ENCODE measurements at regions not wholly inside any gene's neighbourhood (a gene's known extent, or its start where the extent isn't known, plus 50 kb on each side); places are given as distances from the start of the nearest gene placed in this dataset.

DNA sequence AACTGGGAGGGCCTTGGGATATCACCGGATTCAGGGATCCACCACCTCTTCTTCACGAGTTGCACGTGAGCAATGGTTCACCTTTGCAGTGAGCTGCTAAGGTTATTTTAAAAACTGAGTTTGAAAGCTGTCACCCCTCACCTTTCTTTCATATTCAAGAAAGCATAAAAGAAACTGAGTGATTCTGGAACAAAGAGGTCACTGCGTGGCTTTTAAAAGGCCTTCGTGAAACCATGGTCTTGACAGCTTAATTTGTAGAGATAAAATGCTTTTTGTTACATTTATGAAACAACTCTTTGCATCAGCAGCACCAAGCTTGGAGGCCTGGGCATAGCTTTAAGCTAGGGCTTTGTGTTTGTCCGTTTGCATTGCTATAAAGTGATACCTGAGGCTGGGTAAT lies 101.4 kb upstream of the NECTIN1 start:
- TF ChIP-seq, protein P1, sequence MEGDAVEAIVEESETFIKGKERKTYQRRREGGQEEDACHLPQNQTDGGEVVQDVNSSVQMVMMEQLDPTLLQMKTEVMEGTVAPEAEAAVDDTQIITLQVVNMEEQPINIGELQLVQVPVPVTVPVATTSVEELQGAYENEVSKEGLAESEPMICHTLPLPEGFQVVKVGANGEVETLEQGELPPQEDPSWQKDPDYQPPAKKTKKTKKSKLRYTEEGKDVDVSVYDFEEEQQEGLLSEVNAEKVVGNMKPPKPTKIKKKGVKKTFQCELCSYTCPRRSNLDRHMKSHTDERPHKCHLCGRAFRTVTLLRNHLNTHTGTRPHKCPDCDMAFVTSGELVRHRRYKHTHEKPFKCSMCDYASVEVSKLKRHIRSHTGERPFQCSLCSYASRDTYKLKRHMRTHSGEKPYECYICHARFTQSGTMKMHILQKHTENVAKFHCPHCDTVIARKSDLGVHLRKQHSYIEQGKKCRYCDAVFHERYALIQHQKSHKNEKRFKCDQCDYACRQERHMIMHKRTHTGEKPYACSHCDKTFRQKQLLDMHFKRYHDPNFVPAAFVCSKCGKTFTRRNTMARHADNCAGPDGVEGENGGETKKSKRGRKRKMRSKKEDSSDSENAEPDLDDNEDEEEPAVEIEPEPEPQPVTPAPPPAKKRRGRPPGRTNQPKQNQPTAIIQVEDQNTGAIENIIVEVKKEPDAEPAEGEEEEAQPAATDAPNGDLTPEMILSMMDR (conservative IDR thresholded peaks at IDR 0.05; ENCODE audit: low read depth in 2 of 2) = no peak
- TF ChIP-seq EZH2 (IDR thresholded peaks at IDR 0.05; ENCODE audit: low read depth, unreplicated experiment) = no peak
- no peak for TF ChIP-seq POLR2AphosphoS5 (IDR thresholded peaks at IDR 0.05; ENCODE audit: low read depth)
- TF ChIP-seq EZH2phosphoT487 (IDR thresholded peaks at IDR 0.05; ENCODE audit: unreplicated experiment) = no peak
- TF ChIP-seq, protein P2, sequence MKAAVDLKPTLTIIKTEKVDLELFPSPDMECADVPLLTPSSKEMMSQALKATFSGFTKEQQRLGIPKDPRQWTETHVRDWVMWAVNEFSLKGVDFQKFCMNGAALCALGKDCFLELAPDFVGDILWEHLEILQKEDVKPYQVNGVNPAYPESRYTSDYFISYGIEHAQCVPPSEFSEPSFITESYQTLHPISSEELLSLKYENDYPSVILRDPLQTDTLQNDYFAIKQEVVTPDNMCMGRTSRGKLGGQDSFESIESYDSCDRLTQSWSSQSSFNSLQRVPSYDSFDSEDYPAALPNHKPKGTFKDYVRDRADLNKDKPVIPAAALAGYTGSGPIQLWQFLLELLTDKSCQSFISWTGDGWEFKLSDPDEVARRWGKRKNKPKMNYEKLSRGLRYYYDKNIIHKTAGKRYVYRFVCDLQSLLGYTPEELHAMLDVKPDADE (IDR thresholded peaks at IDR 0.05) = no peak
- TF ChIP-seq ZNF114 (CRISPR knock-in tag; IDR thresholded peaks at IDR 0.05) = no peak
